DMS153 (cell line): ENCODE measurements at regions not wholly inside any gene's neighbourhood (a gene's known extent, or its start where the extent isn't known, plus 50 kb on each side); places are given as distances from the start of the nearest gene placed in this dataset.

Experiments
- DNase-seq: peaks from one replicate; lab custom pipeline; 2025; lab: John Stamatoyannopoulos, UW

- no peak for DNase-seq
Measured at GRCh38 chr6:167579806-167580618, 246.7 kb upstream of the AFDN start.

- DNase-seq = peak; percentile 20
Measured at GRCh38 chr6:167580619-167580911, 246.1 kb upstream of the AFDN start.

GRCh38 chr6:167581637-167582036, 245.1 kb upstream of the AFDN start:
- no peak for DNase-seq

GRCh38 chr6:167583412-167583811, 243.3 kb upstream of the AFDN start:
- DNase-seq = no peak

GRCh38 chr6:167588181-167588919, 238.4 kb upstream of the AFDN start:
- DNase-seq = no peak

- no peak for DNase-seq
Measured at GRCh38 chr6:167588920-167589614, 237.6 kb upstream of the AFDN start.

- no peak for DNase-seq
Measured at GRCh38 chr6:167589615-167589940, 237.1 kb upstream of the AFDN start.

- DNase-seq = no peak
Measured at GRCh38 chr6:167590193-167590592, 236.5 kb upstream of the AFDN start.
